ENCODE measurements at regions not wholly inside any gene's neighbourhood (a gene's known extent, or its start where the extent isn't known, plus 50 kb on each side); places are given as distances from the start of the nearest gene placed in this dataset.
A peak's percentile ranks its signal among the peaks of the same experiment; 100 is the strongest.

GRCh38 chr5:110115503-110115902 lies 425.8 kb downstream of the MAN2A1 start:
- DNase-seq (ENCODE audit: low spot score): no peak

GRCh38 chr5:110116539-110116938 lies 426.8 kb downstream of the MAN2A1 start:
- no peak for DNase-seq (ENCODE audit: low spot score)

- no peak for DNase-seq (ENCODE audit: low spot score)
Observed at GRCh38 chr5:110134963-110135935, 445.5 kb downstream of the MAN2A1 start.

GRCh38 chr5:110150199-110150598 lies 460.5 kb downstream of the MAN2A1 start:
- DNase-seq (ENCODE audit: low spot score): no peak

- DNase-seq (ENCODE audit: low spot score): peak; percentile 7
Observed at GRCh38 chr5:110159202-110159601, 469.5 kb downstream of the MAN2A1 start.

- DNase-seq (ENCODE audit: low spot score): no peak
Observed at GRCh38 chr5:110161162-110161561, 471.4 kb downstream of the MAN2A1 start.

- DNase-seq (ENCODE audit: low spot score): no peak
Observed at GRCh38 chr5:110165366-110165765, 475.6 kb downstream of the MAN2A1 start.

- DNase-seq (ENCODE audit: low spot score): no peak
Observed at GRCh38 chr5:110167384-110167783, 477.7 kb downstream of the MAN2A1 start.

- no peak for DNase-seq (ENCODE audit: low spot score)
Observed at GRCh38 chr5:110169461-110169860, 479.7 kb downstream of the MAN2A1 start.

GRCh38 chr5:110177729-110178128 lies 488.0 kb downstream of the MAN2A1 start:
- no peak for DNase-seq (ENCODE audit: low spot score)

GRCh38 chr5:110179321-110179720 lies 489.6 kb downstream of the MAN2A1 start:
- no peak for DNase-seq (ENCODE audit: low spot score)

- DNase-seq (ENCODE audit: low spot score): no peak
Observed at GRCh38 chr5:110194191-110194590, 504.5 kb downstream of the MAN2A1 start.

GRCh38 chr5:110195288-110195687 lies 505.6 kb downstream of the MAN2A1 start:
- no peak for DNase-seq (ENCODE audit: low spot score)

- DNase-seq (ENCODE audit: low spot score): no peak
Observed at GRCh38 chr5:110201791-110202190, 512.1 kb downstream of the MAN2A1 start.

- no peak for DNase-seq (ENCODE audit: low spot score)
Observed at GRCh38 chr5:110203661-110204060, 513.9 kb downstream of the MAN2A1 start.

- no peak for DNase-seq (ENCODE audit: low spot score)
Observed at GRCh38 chr5:110209401-110209800, 517.1 kb downstream of the TMEM232 start.

GRCh38 chr5:110218981-110219380 lies 507.5 kb downstream of the TMEM232 start:
- no peak for DNase-seq (ENCODE audit: low spot score)

GRCh38 chr5:110219769-110220168 lies 506.7 kb downstream of the TMEM232 start:
- DNase-seq (ENCODE audit: low spot score): no peak

GRCh38 chr5:110221036-110221435 lies 505.4 kb downstream of the TMEM232 start:
- no peak for DNase-seq (ENCODE audit: low spot score)

- no peak for DNase-seq (ENCODE audit: low spot score)
Observed at GRCh38 chr5:110224050-110224449, 502.4 kb downstream of the TMEM232 start.

- DNase-seq (ENCODE audit: low spot score): no peak
Observed at GRCh38 chr5:110225949-110226348, 500.5 kb downstream of the TMEM232 start.

- no peak for DNase-seq (ENCODE audit: low spot score)
Observed at GRCh38 chr5:110239786-110240185, 486.7 kb downstream of the TMEM232 start.

GRCh38 chr5:110242950-110243349 lies 483.5 kb downstream of the TMEM232 start:
- DNase-seq (ENCODE audit: low spot score): no peak

GRCh38 chr5:110248921-110249320 lies 477.6 kb downstream of the TMEM232 start:
- DNase-seq (ENCODE audit: low spot score): no peak

Data from AG08395 (cell line).